ENCODE measurements at regions not wholly inside any gene's neighbourhood (a gene's known extent, or its start where the extent isn't known, plus 50 kb on each side); places are given as distances from the start of the nearest gene placed in this dataset.

- DNase-seq (ENCODE audit: low read depth): no peak
- no peak for TF ChIP-seq CTCF (IDR thresholded peaks at IDR 0.05; ENCODE audit: low read depth, low read length)
- no peak for TF ChIP-seq MAX (IDR thresholded peaks at IDR 0.05; ENCODE audit: low read depth, low read length)
- no peak for TF ChIP-seq POLR2A (IDR thresholded peaks at IDR 0.05; ENCODE audit: extremely low read depth, insufficient read length)
- no peak for TF ChIP-seq MYC (IDR thresholded peaks at IDR 0.05; ENCODE audit: low read depth, low read length)
- H3K4me3 ChIP-seq (ENCODE audit: low read depth, low read length): no peak overlapping the region
These were observed 852.0 kb upstream of the ADAMTS5 start for GRCh38 chr21:27818847-27819246.

GRCh38 chr21:27817902-27818623 lies 851.2 kb upstream of the ADAMTS5 start:
- no peak for DNase-seq (ENCODE audit: low read depth)
- no peak overlapping the region for H3K4me3 ChIP-seq (ENCODE audit: low read depth, low read length)
- no peak for TF ChIP-seq MYC (IDR thresholded peaks at IDR 0.05; ENCODE audit: low read depth, low read length)
- no peak for TF ChIP-seq MAX (IDR thresholded peaks at IDR 0.05; ENCODE audit: low read depth, low read length)
- no peak for TF ChIP-seq POLR2A (IDR thresholded peaks at IDR 0.05; ENCODE audit: extremely low read depth, insufficient read length)
- TF ChIP-seq CTCF (IDR thresholded peaks at IDR 0.05; ENCODE audit: low read depth, low read length): no peak

GRCh38 chr21:27817074-27817473 lies 850.2 kb upstream of the ADAMTS5 start:
- H3K4me3 ChIP-seq (ENCODE audit: low read depth, low read length): no peak overlapping the region
- TF ChIP-seq MYC (IDR thresholded peaks at IDR 0.05; ENCODE audit: low read depth, low read length): no peak
- no peak for TF ChIP-seq POLR2A (IDR thresholded peaks at IDR 0.05; ENCODE audit: extremely low read depth, insufficient read length)
- TF ChIP-seq MAX (IDR thresholded peaks at IDR 0.05; ENCODE audit: low read depth, low read length): no peak
- TF ChIP-seq CTCF (IDR thresholded peaks at IDR 0.05; ENCODE audit: low read depth, low read length): no peak
- no peak for DNase-seq (ENCODE audit: low read depth)

- no peak overlapping the region for H3K4me3 ChIP-seq (ENCODE audit: low read depth, low read length)
- TF ChIP-seq MAX (IDR thresholded peaks at IDR 0.05; ENCODE audit: low read depth, low read length) (no peak), POLR2A (IDR thresholded peaks at IDR 0.05; ENCODE audit: extremely low read depth, insufficient read length) (no peak), CTCF (IDR thresholded peaks at IDR 0.05; ENCODE audit: low read depth, low read length) (no peak), MYC (IDR thresholded peaks at IDR 0.05; ENCODE audit: low read depth, low read length) (no peak)
- no peak for DNase-seq (ENCODE audit: low read depth)
These were observed 849.4 kb upstream of the ADAMTS5 start for GRCh38 chr21:27816301-27816700.

GRCh38 chr21:27814226-27814625 lies 847.3 kb upstream of the ADAMTS5 start:
- no peak overlapping the region for H3K4me3 ChIP-seq (ENCODE audit: low read depth, low read length)
- DNase-seq (ENCODE audit: low read depth): no peak
- no peak for TF ChIP-seq MAX (IDR thresholded peaks at IDR 0.05; ENCODE audit: low read depth, low read length)
- TF ChIP-seq MYC (IDR thresholded peaks at IDR 0.05; ENCODE audit: low read depth, low read length): no peak
- TF ChIP-seq CTCF (IDR thresholded peaks at IDR 0.05; ENCODE audit: low read depth, low read length): no peak
- no peak for TF ChIP-seq POLR2A (IDR thresholded peaks at IDR 0.05; ENCODE audit: extremely low read depth, insufficient read length)

All from NB4 (cell line).